ENCODE measurements at regions not wholly inside any gene's neighbourhood (a gene's known extent, or its start where the extent isn't known, plus 50 kb on each side); places are given as distances from the start of the nearest gene placed in this dataset.

DNA sequence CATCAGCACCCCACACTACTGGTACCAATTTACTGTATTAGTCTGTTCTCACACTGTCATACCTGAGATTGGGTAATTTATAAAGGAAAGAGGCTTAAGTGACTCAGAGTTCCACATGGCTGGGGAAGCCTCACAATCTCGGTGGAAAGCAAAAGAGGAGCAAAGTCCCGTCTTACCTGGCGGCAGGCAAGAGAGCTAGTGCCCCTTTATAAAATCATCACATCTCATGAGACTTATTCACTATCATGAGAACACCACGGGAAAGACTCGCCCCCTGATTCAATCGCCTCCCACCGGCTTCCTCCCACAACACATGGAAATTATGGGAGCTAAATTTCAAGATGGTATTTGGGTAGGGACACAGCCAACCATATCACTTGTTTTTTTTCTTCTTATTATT, 717.2 kb downstream of the TRIB2 start:
- ATAC-seq (no peak), DNase-seq (ENCODE audit: low read depth, low spot score) (no peak), FAIRE-seq (no peak)
- H3K4me3 ChIP-seq: no peak overlapping the region
- TF ChIP-seq HDAC2 (IDR thresholded peaks at IDR 0.05): no peak
- no peak for TF ChIP-seq JUNB (IDR thresholded peaks at IDR 0.05)
- TF ChIP-seq SMC3 (IDR thresholded peaks at IDR 0.05; ENCODE audit: borderline replicate concordance, low read length): no peak
- no peak for TF ChIP-seq RFX5 (IDR thresholded peaks at IDR 0.05; ENCODE audit: low read depth, low read length)
- no peak for TF ChIP-seq ASH2L (IDR thresholded peaks at IDR 0.05; ENCODE audit: borderline replicate concordance, low read depth)
- TF ChIP-seq, protein P1, sequence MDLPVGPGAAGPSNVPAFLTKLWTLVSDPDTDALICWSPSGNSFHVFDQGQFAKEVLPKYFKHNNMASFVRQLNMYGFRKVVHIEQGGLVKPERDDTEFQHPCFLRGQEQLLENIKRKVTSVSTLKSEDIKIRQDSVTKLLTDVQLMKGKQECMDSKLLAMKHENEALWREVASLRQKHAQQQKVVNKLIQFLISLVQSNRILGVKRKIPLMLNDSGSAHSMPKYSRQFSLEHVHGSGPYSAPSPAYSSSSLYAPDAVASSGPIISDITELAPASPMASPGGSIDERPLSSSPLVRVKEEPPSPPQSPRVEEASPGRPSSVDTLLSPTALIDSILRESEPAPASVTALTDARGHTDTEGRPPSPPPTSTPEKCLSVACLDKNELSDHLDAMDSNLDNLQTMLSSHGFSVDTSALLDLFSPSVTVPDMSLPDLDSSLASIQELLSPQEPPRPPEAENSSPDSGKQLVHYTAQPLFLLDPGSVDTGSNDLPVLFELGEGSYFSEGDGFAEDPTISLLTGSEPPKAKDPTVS (IDR thresholded peaks at IDR 0.05; ENCODE audit: low read depth, low read length): no peak
- TF ChIP-seq TAF1 (IDR thresholded peaks at IDR 0.05; ENCODE audit: borderline replicate concordance, low read depth, low read length): no peak
- no peak for TF ChIP-seq BMI1 (IDR thresholded peaks at IDR 0.05; ENCODE audit: borderline replicate concordance)
- TF ChIP-seq NFIC (IDR thresholded peaks at IDR 0.05; ENCODE audit: low read depth, low read length): no peak
- TF ChIP-seq SUZ12 (IDR thresholded peaks at IDR 0.05; ENCODE audit: unreplicated experiment): no peak
- TF ChIP-seq CREB1 (IDR thresholded peaks at IDR 0.05; ENCODE audit: low read depth): no peak
- TF ChIP-seq, protein P2, sequence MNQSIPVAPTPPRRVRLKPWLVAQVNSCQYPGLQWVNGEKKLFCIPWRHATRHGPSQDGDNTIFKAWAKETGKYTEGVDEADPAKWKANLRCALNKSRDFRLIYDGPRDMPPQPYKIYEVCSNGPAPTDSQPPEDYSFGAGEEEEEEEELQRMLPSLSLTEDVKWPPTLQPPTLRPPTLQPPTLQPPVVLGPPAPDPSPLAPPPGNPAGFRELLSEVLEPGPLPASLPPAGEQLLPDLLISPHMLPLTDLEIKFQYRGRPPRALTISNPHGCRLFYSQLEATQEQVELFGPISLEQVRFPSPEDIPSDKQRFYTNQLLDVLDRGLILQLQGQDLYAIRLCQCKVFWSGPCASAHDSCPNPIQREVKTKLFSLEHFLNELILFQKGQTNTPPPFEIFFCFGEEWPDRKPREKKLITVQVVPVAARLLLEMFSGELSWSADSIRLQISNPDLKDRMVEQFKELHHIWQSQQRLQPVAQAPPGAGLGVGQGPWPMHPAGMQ (IDR thresholded peaks at IDR 0.05; ENCODE audit: borderline replicate concordance): no peak
- TF ChIP-seq, protein P3, sequence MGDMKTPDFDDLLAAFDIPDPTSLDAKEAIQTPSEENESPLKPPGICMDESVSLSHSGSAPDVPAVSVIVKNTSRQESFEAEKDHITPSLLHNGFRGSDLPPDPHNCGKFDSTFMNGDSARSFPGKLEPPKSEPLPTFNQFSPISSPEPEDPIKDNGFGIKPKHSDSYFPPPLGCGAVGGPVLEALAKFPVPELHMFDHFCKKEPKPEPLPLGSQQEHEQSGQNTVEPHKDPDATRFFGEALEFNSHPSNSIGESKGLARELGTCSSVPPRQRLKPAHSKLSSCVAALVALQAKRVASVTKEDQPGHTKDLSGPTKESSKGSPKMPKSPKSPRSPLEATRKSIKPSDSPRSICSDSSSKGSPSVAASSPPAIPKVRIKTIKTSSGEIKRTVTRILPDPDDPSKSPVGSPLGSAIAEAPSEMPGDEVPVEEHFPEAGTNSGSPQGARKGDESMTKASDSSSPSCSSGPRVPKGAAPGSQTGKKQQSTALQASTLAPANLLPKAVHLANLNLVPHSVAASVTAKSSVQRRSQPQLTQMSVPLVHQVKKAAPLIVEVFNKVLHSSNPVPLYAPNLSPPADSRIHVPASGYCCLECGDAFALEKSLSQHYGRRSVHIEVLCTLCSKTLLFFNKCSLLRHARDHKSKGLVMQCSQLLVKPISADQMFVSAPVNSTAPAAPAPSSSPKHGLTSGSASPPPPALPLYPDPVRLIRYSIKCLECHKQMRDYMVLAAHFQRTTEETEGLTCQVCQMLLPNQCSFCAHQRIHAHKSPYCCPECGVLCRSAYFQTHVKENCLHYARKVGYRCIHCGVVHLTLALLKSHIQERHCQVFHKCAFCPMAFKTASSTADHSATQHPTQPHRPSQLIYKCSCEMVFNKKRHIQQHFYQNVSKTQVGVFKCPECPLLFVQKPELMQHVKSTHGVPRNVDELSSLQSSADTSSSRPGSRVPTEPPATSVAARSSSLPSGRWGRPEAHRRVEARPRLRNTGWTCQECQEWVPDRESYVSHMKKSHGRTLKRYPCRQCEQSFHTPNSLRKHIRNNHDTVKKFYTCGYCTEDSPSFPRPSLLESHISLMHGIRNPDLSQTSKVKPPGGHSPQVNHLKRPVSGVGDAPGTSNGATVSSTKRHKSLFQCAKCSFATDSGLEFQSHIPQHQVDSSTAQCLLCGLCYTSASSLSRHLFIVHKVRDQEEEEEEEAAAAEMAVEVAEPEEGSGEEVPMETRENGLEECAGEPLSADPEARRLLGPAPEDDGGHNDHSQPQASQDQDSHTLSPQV (IDR thresholded peaks at IDR 0.05): no peak
- no peak for TF ChIP-seq BHLHE40 (IDR thresholded peaks at IDR 0.05; ENCODE audit: borderline replicate concordance in 1 of 2, low read depth in 2 of 2, low read length in 1 of 2)
- no peak for TF ChIP-seq BCL11A (IDR thresholded peaks at IDR 0.05; ENCODE audit: low read depth, low read length)
- TF ChIP-seq MTA2 (IDR thresholded peaks at IDR 0.05; ENCODE audit: low read depth): no peak
- no peak overlapping the region for H3K9ac ChIP-seq (ENCODE audit: control insufficient read depth, insufficient read depth, low read length)
- H3K4me2 ChIP-seq (ENCODE audit: control insufficient read depth, insufficient read depth): no peak overlapping the region
- no peak overlapping the region for H3K27ac ChIP-seq (ENCODE audit: control insufficient read depth, insufficient read depth)
- ChIA-PET POLR2A (interaction anchor here (0.7 kb wide), 1 partner anchor 383 kb away, joined by 6 read pairs; no protein-coding TSS in a partner anchor), CTCF (no interaction called here), SMC1A (ENCODE audit: uncharacterized antibody, unreplicated experiment) (interaction anchor here (0.9 to 1.3 kb wide), 2 partner anchors 57 to 420 kb away, joined by 3 read pairs; no protein-coding TSS in a partner anchor), RAD21 (ENCODE audit: unreplicated experiment) (no interaction called here)
- no TSS peak for BruUV-seq (replicated peaks)
- 73% methylated on average over 7 of the region's 7 CpGs for WGBS (ENCODE audit: insufficient coverage, insufficient replicate concordance, low lambda C conversion rate, missing lambda C conversion rate)
- H3K79me2 ChIP-seq (ENCODE audit: control insufficient read depth, insufficient read depth, low read length): no peaks in the 10 kb centered on the region
- no peaks in the 10 kb centered on the region for H3K27me3 ChIP-seq (replicated peaks in 1 of 2; ENCODE audit: control insufficient read depth in 2 of 2, insufficient read depth in 2 of 2, low read length in 1 of 2)
- H3K9me3 ChIP-seq (replicated peaks; ENCODE audit: control insufficient read depth, insufficient read depth, low read length): no peaks in the 10 kb centered on the region; the same call in 2 of the 3 replicates
- H3K36me3 ChIP-seq (ENCODE audit: control insufficient read depth in 2 of 2, insufficient read depth in 2 of 2, low read length in 1 of 2): no peaks in the 10 kb centered on the region
- no peaks in the 10 kb centered on the region for H3K4me1 ChIP-seq (ENCODE audit: control insufficient read depth, insufficient read depth, low read length)
- no peak overlapping the region for H2AFZ ChIP-seq (ENCODE audit: control insufficient read depth, low read depth, low read length)
- intact Hi-C loops (cut with micrococcal nuclease; ENCODE audit: unreplicated experiment): no loop called here
- H4K20me1 ChIP-seq (ENCODE audit: control insufficient read depth, insufficient read depth): no peaks in the 10 kb centered on the region
- in situ Hi-C loops (cut with MboI): no loop called here
